Thyroid gland (tissue), 4 donors: ENCODE measurements at regions not wholly inside any gene's neighbourhood (a gene's known extent, or its start where the extent isn't known, plus 50 kb on each side); places are given as distances from the start of the nearest gene placed in this dataset.

Experiments
- POLR2A ChIP-seq, 2 donors: fragments of 450-650 bp; IDR thresholded peaks; one replicate each; pipeline ENCODE4 v1.6.1; 2017; ENCODE audit warnings: antibody characterized with exemption in 2 of 2, mild to moderate bottlenecking in 2 of 2, moderate library complexity in 1 of 2
- TF ChIP-seq, protein P1 (sequence below), 6 experiments: fragments of 200-600 bp in 3 of 6; fragments of 450-650 bp in 3 of 6; sonication (generic) in 3 of 6; IDR thresholded peaks; one replicate each; pipeline ENCODE4 v1.5.1; 2016 to 2019; ENCODE audit warnings: antibody characterized with exemption in 6 of 6, mild to moderate bottlenecking in 2 of 6, inconsistent platforms in 1 of 6, moderate library complexity in 1 of 6

- TF ChIP-seq POLR2A (IDR thresholded peaks at IDR 0.05), result no peak
- TF ChIP-seq, protein P1, sequence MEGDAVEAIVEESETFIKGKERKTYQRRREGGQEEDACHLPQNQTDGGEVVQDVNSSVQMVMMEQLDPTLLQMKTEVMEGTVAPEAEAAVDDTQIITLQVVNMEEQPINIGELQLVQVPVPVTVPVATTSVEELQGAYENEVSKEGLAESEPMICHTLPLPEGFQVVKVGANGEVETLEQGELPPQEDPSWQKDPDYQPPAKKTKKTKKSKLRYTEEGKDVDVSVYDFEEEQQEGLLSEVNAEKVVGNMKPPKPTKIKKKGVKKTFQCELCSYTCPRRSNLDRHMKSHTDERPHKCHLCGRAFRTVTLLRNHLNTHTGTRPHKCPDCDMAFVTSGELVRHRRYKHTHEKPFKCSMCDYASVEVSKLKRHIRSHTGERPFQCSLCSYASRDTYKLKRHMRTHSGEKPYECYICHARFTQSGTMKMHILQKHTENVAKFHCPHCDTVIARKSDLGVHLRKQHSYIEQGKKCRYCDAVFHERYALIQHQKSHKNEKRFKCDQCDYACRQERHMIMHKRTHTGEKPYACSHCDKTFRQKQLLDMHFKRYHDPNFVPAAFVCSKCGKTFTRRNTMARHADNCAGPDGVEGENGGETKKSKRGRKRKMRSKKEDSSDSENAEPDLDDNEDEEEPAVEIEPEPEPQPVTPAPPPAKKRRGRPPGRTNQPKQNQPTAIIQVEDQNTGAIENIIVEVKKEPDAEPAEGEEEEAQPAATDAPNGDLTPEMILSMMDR (IDR thresholded peaks at IDR 0.05), result no peak
These were observed 880.1 kb upstream of the INTU start for GRCh38 chr4:126752702-126753101.
